Cardiac fibroblast (primary cell): ENCODE measurements at regions not wholly inside any gene's neighbourhood (a gene's known extent, or its start where the extent isn't known, plus 50 kb on each side); places are given as distances from the start of the nearest gene placed in this dataset.
"Not testable (repeated sequence)": the region's sequence is repeated elsewhere in the genome, so short reads cannot be mapped to it uniquely, and the experiment has no call there.

Experiments used
- DNase-seq, 2 donors: peaks; one replicate each; pipeline versions ENCODE4 v3.0.0 to v3.0.0-alpha.2; 2010; ENCODE audit warnings: low read depth in 2 of 2
- H3K4me3 ChIP-seq, 2 donors: replicated peaks in 1 of 2; 1 replicate in 1 of 2; 2 replicates in 1 of 2; pipeline ENCODE4 v1.5.1; 2011; ENCODE audit warnings: low read depth in 2 of 2, low read length in 2 of 2, mild to moderate bottlenecking in 2 of 2, moderate library complexity in 1 of 2
- CTCF ChIP-seq: IDR thresholded peaks from one replicate; pipeline ENCODE4 v1.5.1; 2011; ENCODE audit warnings: low read depth, mild to moderate bottlenecking, low read length, inconsistent platforms

- H3K4me3 ChIP-seq: no peak overlapping the region
- DNase-seq: no peak
- no peak for TF ChIP-seq CTCF
These were observed 66.1 kb upstream of the VPREB1 start for GRCh38 chr22:22178355-22178965.

GRCh38 chr22:22176929-22177616 is 67.5 kb upstream of the VPREB1 start:
- no peak for TF ChIP-seq CTCF
- DNase-seq: no peak
- H3K4me3 ChIP-seq: no peak overlapping the region

GRCh38 chr22:22172896-22173628 is 71.5 kb upstream of the VPREB1 start:
- not testable (repeated sequence) for DNase-seq, H3K4me3 ChIP-seq

GRCh38 chr22:22171357-22172218 is 73.0 kb upstream of the VPREB1 start:
- DNase-seq: peak in 1 of 2 donors; percentile 26
- peak; percentile 55 for TF ChIP-seq CTCF
- H3K4me3 ChIP-seq: no peak overlapping the region

GRCh38 chr22:22169923-22170322 is 74.7 kb upstream of the VPREB1 start:
- no peak for DNase-seq
- H3K4me3 ChIP-seq: no peak overlapping the region
- no peak for TF ChIP-seq CTCF

GRCh38 chr22:22168941-22169867 is 75.4 kb upstream of the VPREB1 start:
- no peak for TF ChIP-seq CTCF
- DNase-seq: no peak
- H3K4me3 ChIP-seq: no peak overlapping the region
